Loucy (cell line): ENCODE measurements at regions not wholly inside any gene's neighbourhood (a gene's known extent, or its start where the extent isn't known, plus 50 kb on each side); places are given as distances from the start of the nearest gene placed in this dataset.

Experiments
- CTCF ChIP-seq: fragments of 200-600 bp; sonication (generic); conservative IDR thresholded peaks from 2 replicates; pipeline ENCODE4 v1.5.1; 2014; ENCODE audit warnings: mild to moderate bottlenecking, antibody characterized with exemption, low read length
- EZH2phosphoT487 ChIP-seq: fragments of 200-600 bp; IDR thresholded peaks from 2 replicates; pipeline ENCODE4 v1.6.1; 2018; ENCODE audit warnings: antibody characterized with exemption, mild to moderate bottlenecking, moderate library complexity, borderline replicate concordance

GRCh38 chr2:40851661-40852060 is 399.8 kb upstream of the SLC8A1 start:
- TF ChIP-seq CTCF (no peak), EZH2phosphoT487 (no peak)
